ENCODE measurements at regions not wholly inside any gene's neighbourhood (a gene's known extent, or its start where the extent isn't known, plus 50 kb on each side); places are given as distances from the start of the nearest gene placed in this dataset.

- no peaks in the 10 kb centered on the region for H3K4me1 ChIP-seq (ENCODE audit: control insufficient read depth in 1 of 2, insufficient read depth in 1 of 2, low read depth in 1 of 2, low read length in 1 of 2)
- no peaks in the 10 kb centered on the region for H3K27me3 ChIP-seq
- H3K27ac ChIP-seq: no peak overlapping the region
- no peaks in the 10 kb centered on the region for H3K36me3 ChIP-seq
- TF ChIP-seq CTCF (IDR thresholded peaks at IDR 0.05): no peak
- H3K4me3 ChIP-seq (ENCODE audit: low read depth in 1 of 2, low read length in 1 of 2): no peak overlapping the region
- H3K9me3 ChIP-seq: no peaks in the 10 kb centered on the region
These were observed 1035.1 kb upstream of the SLC39A10 start for GRCh38 chr2:194621945-194622344.

- no peak overlapping the region for H3K27ac ChIP-seq
- H3K4me3 ChIP-seq (ENCODE audit: low read depth in 1 of 2, low read length in 1 of 2): no peak overlapping the region
- H3K27me3 ChIP-seq: no peaks in the 10 kb centered on the region
- H3K36me3 ChIP-seq: no peaks in the 10 kb centered on the region
- no peaks in the 10 kb centered on the region for H3K9me3 ChIP-seq
- H3K4me1 ChIP-seq (ENCODE audit: control insufficient read depth in 1 of 2, insufficient read depth in 1 of 2, low read depth in 1 of 2, low read length in 1 of 2): no peaks in the 10 kb centered on the region
- TF ChIP-seq CTCF (IDR thresholded peaks at IDR 0.05): no peak
These were observed 1037.7 kb upstream of the SLC39A10 start for GRCh38 chr2:194619366-194619765.

- no peak for TF ChIP-seq CTCF (IDR thresholded peaks at IDR 0.05)
- H3K27me3 ChIP-seq: no peaks in the 10 kb centered on the region
- no peak overlapping the region for H3K27ac ChIP-seq
- H3K4me1 ChIP-seq (ENCODE audit: control insufficient read depth in 1 of 2, insufficient read depth in 1 of 2, low read depth in 1 of 2, low read length in 1 of 2): no peaks in the 10 kb centered on the region
- no peaks in the 10 kb centered on the region for H3K36me3 ChIP-seq
- no peak overlapping the region for H3K4me3 ChIP-seq (ENCODE audit: low read depth in 1 of 2, low read length in 1 of 2)
- H3K9me3 ChIP-seq: no peaks in the 10 kb centered on the region
These were observed 1038.6 kb upstream of the SLC39A10 start for GRCh38 chr2:194618432-194618831.

- no peak for TF ChIP-seq CTCF (IDR thresholded peaks at IDR 0.05)
- no peaks in the 10 kb centered on the region for H3K36me3 ChIP-seq
- no peak overlapping the region for H3K27ac ChIP-seq
- H3K4me3 ChIP-seq (ENCODE audit: low read depth in 1 of 2, low read length in 1 of 2): no peak overlapping the region
- no peaks in the 10 kb centered on the region for H3K9me3 ChIP-seq
- H3K4me1 ChIP-seq (ENCODE audit: control insufficient read depth in 1 of 2, insufficient read depth in 1 of 2, low read depth in 1 of 2, low read length in 1 of 2): no peaks in the 10 kb centered on the region
- H3K27me3 ChIP-seq: no peaks in the 10 kb centered on the region
These were observed 1040.7 kb upstream of the SLC39A10 start for GRCh38 chr2:194616334-194616733.

GRCh38 chr2:194610297-194610696, 1046.7 kb upstream of the SLC39A10 start:
- no peaks in the 10 kb centered on the region for H3K4me1 ChIP-seq (ENCODE audit: control insufficient read depth in 1 of 2, insufficient read depth in 1 of 2, low read depth in 1 of 2, low read length in 1 of 2)
- no peaks in the 10 kb centered on the region for H3K27me3 ChIP-seq
- no peak overlapping the region for H3K27ac ChIP-seq
- H3K4me3 ChIP-seq (ENCODE audit: low read depth in 1 of 2, low read length in 1 of 2): no peak overlapping the region
- no peaks in the 10 kb centered on the region for H3K36me3 ChIP-seq
- no peak for TF ChIP-seq CTCF (IDR thresholded peaks at IDR 0.05)
- H3K9me3 ChIP-seq: no peaks in the 10 kb centered on the region

GRCh38 chr2:194603429-194603828, 1053.6 kb upstream of the SLC39A10 start:
- Histone ChIP-seq H3K4me3 (ENCODE audit: low read depth in 1 of 2, low read length in 1 of 2) (no peak overlapping the region), H3K27ac (no peak overlapping the region), H3K27me3 (no peaks in the 10 kb centered on the region), H3K4me1 (ENCODE audit: control insufficient read depth in 1 of 2, insufficient read depth in 1 of 2, low read depth in 1 of 2, low read length in 1 of 2) (no peaks in the 10 kb centered on the region), H3K36me3 (no peaks in the 10 kb centered on the region), H3K9me3 (no peaks in the 10 kb centered on the region)
- no peak for TF ChIP-seq CTCF (IDR thresholded peaks at IDR 0.05)
